ENCODE measurements at regions not wholly inside any gene's neighbourhood (a gene's known extent, or its start where the extent isn't known, plus 50 kb on each side); places are given as distances from the start of the nearest gene placed in this dataset.

GRCh38 chr15:96020133-96020532 is 310.4 kb upstream of the NR2F2 start:
- no peak overlapping the region for H3K27ac Mint-ChIP-seq (ENCODE audit: low read depth, unreplicated experiment)
- no peaks in the 10 kb centered on the region for H3K4me1 Mint-ChIP-seq (ENCODE audit: insufficient read depth, unreplicated experiment)
- no peaks in the 10 kb centered on the region for H3K27me3 Mint-ChIP-seq (ENCODE audit: insufficient read depth, unreplicated experiment)
- BruUV-seq (replicated peaks): no TSS peak
- H3K9me3 Mint-ChIP-seq (ENCODE audit: unreplicated experiment): no peaks in the 10 kb centered on the region
- ChIA-PET POLR2A (no interaction called here), CTCF (no interaction called here)
- no peaks in the 10 kb centered on the region for H3K36me3 Mint-ChIP-seq (ENCODE audit: insufficient read depth, unreplicated experiment)
- intact Hi-C loops (cut with micrococcal nuclease): no loop called here
- no peak for TF ChIP-seq CTCF (IDR thresholded peaks at IDR 0.05; ENCODE audit: unreplicated experiment)
- no peak for DNase-seq (ENCODE audit: unreplicated experiment)
- no peak overlapping the region for H3K4me3 Mint-ChIP-seq (ENCODE audit: unreplicated experiment)

GRCh38 chr15:96020797-96021196 is 309.7 kb upstream of the NR2F2 start:
- Mint-ChIP-seq H3K4me1 (ENCODE audit: insufficient read depth, unreplicated experiment) (no peaks in the 10 kb centered on the region), H3K27ac (ENCODE audit: low read depth, unreplicated experiment) (no peak overlapping the region), H3K4me3 (ENCODE audit: unreplicated experiment) (no peak overlapping the region), H3K36me3 (ENCODE audit: insufficient read depth, unreplicated experiment) (no peaks in the 10 kb centered on the region), H3K9me3 (ENCODE audit: unreplicated experiment) (no peaks in the 10 kb centered on the region), H3K27me3 (ENCODE audit: insufficient read depth, unreplicated experiment) (no peaks in the 10 kb centered on the region)
- ChIA-PET CTCF (no interaction called here), POLR2A (no interaction called here)
- intact Hi-C loops (cut with micrococcal nuclease): no loop called here
- no peak for DNase-seq (ENCODE audit: unreplicated experiment)
- no peak for TF ChIP-seq CTCF (IDR thresholded peaks at IDR 0.05; ENCODE audit: unreplicated experiment)
- BruUV-seq (replicated peaks): no TSS peak

GRCh38 chr15:96023081-96023480 is 307.4 kb upstream of the NR2F2 start:
- Mint-ChIP-seq H3K36me3 (ENCODE audit: insufficient read depth, unreplicated experiment) (no peaks in the 10 kb centered on the region), H3K27ac (ENCODE audit: low read depth, unreplicated experiment) (no peak overlapping the region), H3K4me1 (ENCODE audit: insufficient read depth, unreplicated experiment) (no peaks in the 10 kb centered on the region), H3K9me3 (ENCODE audit: unreplicated experiment) (no peaks in the 10 kb centered on the region), H3K27me3 (ENCODE audit: insufficient read depth, unreplicated experiment) (no peaks in the 10 kb centered on the region), H3K4me3 (ENCODE audit: unreplicated experiment) (no peak overlapping the region)
- DNase-seq (ENCODE audit: unreplicated experiment): no peak
- ChIA-PET CTCF (no interaction called here), POLR2A (no interaction called here)
- no TSS peak for BruUV-seq (replicated peaks)
- TF ChIP-seq CTCF (IDR thresholded peaks at IDR 0.05; ENCODE audit: unreplicated experiment): no peak
- intact Hi-C loops (cut with micrococcal nuclease): no loop called here

- ChIA-PET CTCF (no interaction called here), POLR2A (no interaction called here)
- no peaks in the 10 kb centered on the region for H3K4me1 Mint-ChIP-seq (ENCODE audit: insufficient read depth, unreplicated experiment)
- no peak overlapping the region for H3K27ac Mint-ChIP-seq (ENCODE audit: low read depth, unreplicated experiment)
- H3K36me3 Mint-ChIP-seq (ENCODE audit: insufficient read depth, unreplicated experiment): no peaks in the 10 kb centered on the region
- no peaks in the 10 kb centered on the region for H3K9me3 Mint-ChIP-seq (ENCODE audit: unreplicated experiment)
- DNase-seq (ENCODE audit: unreplicated experiment): no peak
- intact Hi-C loops (cut with micrococcal nuclease): no loop called here
- no peak overlapping the region for H3K4me3 Mint-ChIP-seq (ENCODE audit: unreplicated experiment)
- no peak for TF ChIP-seq CTCF (IDR thresholded peaks at IDR 0.05; ENCODE audit: unreplicated experiment)
- H3K27me3 Mint-ChIP-seq (ENCODE audit: insufficient read depth, unreplicated experiment): no peaks in the 10 kb centered on the region
- no TSS peak for BruUV-seq (replicated peaks)
Measured at GRCh38 chr15:96027501-96027900, 303.0 kb upstream of the NR2F2 start.

All from MCF 10A (cell line).